MM.1S (cell line): ENCODE measurements at regions not wholly inside any gene's neighbourhood (a gene's known extent, or its start where the extent isn't known, plus 50 kb on each side); places are given as distances from the start of the nearest gene placed in this dataset.

Source experiments
- CTCF ChIP-seq: fragments of 300-600 bp; sonication (generic); IDR thresholded peaks from 2 replicates; pipeline ENCODE4 v1.5.1; 2016; ENCODE audit warnings: antibody characterized with exemption, low read length, mixed read lengths
- EZH2 ChIP-seq: fragments of 300-600 bp; sonication (generic); optimal IDR thresholded peaks from 2 replicates; pipeline ENCODE3; 2017; ENCODE audit warnings: low read depth, mild to moderate bottlenecking, antibody characterized with exemption, low read length, mixed read lengths
- EZH2phosphoT487 ChIP-seq: fragments of 300-600 bp; sonication (generic); IDR thresholded peaks from 2 replicates; pipeline ENCODE4 v1.6.1; 2018; ENCODE audit warnings: antibody characterized with exemption, low read length

DNA sequence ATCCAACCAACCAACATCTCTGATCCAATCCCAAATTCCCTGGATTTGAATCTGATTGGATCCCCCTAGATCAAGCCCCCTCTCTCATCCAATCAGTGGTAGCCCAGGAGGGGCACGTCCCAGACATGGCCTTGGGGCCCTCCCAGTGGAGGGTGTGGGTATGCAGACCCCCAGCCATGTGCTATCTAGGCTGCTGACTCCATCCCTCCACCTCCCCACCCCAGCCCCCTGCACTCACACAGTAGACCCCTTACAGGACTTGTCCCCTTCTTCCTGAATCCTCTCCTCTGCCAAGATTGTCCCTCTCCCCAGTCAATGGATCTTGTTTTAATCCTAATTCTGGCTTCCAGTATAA, 153.4 kb downstream of the OAT start:
- TF ChIP-seq CTCF: no peak
- no peak for TF ChIP-seq EZH2phosphoT487
- TF ChIP-seq EZH2: no peak
